Activated CD8-positive, alpha-beta memory T cell treated with anti-CD3 and anti-CD28 coated beads, Interleukin-2, amount 50 U/mL, for 4 hours (primary cell): ENCODE measurements at regions not wholly inside any gene's neighbourhood (a gene's known extent, or its start where the extent isn't known, plus 50 kb on each side); places are given as distances from the start of the nearest gene placed in this dataset.

Experiments used
- DNase-seq: peaks from one replicate; pipeline ENCODE4 v3.0.0-alpha.2; 2020

GRCh38 chr18:67710639-67711038 lies 194.1 kb upstream of the DSEL start:
- no peak for DNase-seq

DNA sequence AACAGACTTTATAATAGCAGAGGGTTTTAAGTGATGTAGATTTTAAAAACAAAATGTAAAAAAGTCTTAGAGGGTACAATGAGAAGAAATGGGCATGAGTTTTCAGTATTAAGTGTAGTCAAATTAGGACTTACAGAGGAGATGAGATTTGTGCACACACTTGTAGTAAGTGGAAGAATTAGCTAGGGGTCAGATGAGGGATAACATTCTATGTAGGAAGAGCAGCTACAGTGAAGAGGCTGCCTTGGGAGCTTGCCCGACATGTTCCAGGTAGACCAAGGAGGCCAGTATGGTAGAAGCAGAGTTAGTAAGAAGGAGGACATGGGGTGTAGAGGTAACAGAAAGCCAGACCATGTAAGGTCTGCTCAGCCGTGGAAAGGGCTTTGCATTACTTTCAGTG lies 189.2 kb upstream of the DSEL start:
- DNase-seq, result no peak

DNA sequence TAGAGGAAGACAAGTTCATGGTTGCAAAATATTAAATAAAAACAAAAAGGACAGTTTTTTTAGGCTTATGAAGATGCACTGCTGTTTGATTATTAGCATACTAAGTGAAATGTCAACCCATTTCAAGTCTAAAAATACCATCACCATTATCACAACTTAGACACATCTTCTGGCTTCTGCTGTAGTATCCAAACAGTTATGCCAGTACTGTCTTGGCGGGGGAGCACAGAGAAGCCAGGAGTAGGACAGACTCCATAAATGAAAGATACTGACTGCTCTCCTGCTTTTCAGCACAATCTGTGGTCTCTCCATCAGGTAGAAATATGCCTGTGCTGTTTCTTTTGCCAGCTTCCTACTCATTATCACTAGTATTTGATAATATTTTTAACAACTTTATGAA lies 179.2 kb upstream of the DSEL start:
- no peak for DNase-seq

- DNase-seq, result no peak
These were observed 178.3 kb upstream of the DSEL start for GRCh38 chr18:67694787-67695186.

DNA sequence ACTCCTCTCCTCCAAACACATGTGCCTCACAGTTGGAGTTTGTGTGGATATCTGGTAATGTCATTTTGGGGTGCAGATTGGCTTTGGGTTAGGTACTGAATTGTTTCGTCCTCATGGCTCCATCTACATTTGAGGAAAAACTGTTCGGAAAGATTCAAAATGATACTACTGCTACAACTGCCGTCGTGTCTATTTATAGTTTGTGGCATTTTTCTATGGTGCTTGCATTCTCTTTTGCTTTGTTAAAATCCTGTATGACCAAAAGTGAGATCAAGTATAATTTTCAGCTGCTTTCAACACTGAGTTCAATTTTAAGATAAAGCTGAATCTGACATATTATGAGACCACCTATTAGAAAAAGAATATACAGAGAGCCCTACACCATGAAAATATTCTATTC lies 176.3 kb upstream of the DSEL start:
- DNase-seq, result no peak

DNA sequence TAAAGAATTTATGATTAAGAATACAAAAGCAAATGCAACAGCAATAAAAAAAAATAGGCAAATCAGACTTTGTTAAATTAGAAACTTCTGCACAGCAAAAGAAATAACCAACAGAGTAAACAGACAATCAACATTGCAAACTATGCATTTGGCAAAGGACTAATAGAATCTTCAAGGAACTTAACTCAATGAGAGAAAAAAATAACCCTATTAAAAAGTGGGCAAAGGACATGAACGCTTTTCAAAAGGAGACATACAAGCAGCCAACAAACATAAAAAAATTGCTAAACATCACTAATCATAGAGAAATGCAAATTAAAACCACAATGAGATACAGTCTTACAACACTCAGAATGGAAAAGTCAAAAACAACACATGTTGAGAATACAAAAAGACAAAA lies 166.0 kb upstream of the DSEL start:
- DNase-seq, result no peak

DNA sequence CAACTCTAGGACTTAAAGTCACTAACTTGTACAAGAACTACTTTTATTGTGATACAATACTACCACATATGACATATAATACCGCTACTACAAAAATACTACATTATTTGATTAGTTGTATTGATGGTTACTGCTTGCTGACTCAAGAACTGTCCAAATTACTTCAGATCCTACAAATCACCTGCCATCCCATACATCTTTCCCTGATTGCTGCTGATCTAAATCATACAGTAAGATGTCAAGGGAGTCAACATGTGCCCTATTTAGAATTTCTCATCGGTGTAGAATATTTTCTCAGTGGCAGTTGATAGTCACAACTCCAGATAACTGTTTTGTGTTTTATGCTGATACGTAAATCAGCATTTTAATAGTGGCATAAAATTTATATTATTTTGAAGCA lies 161.0 kb upstream of the DSEL start:
- DNase-seq, result no peak

GRCh38 chr18:67672716-67673115 lies 156.2 kb upstream of the DSEL start:
- no peak for DNase-seq

- no peak for DNase-seq
These were observed 155.6 kb upstream of the DSEL start for GRCh38 chr18:67672155-67672554.

- no peak for DNase-seq
These were observed 153.6 kb upstream of the DSEL start for GRCh38 chr18:67670024-67670543.

- DNase-seq, result no peak
These were observed 148.7 kb upstream of the DSEL start for GRCh38 chr18:67665266-67665665.

DNA sequence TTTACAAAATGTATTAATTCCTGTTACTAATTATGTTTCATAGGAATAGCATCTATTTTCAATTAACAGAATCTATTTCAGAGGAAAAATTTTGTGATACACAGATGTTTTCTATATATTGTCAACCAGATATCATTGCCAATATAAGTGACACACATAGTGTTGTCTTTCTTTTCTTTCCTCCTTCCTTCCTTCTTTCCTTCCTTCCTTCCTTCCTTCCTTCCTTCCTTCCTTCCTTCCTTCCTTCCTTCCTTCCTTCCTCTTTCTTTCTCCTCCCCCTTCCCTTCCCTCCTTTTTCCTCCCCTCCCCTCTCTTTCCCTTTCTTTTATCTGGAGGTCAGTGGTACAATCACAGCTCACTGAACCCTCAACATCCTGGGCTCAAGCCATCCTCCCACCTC lies 146.5 kb upstream of the DSEL start:
- DNase-seq, result no peak

DNA sequence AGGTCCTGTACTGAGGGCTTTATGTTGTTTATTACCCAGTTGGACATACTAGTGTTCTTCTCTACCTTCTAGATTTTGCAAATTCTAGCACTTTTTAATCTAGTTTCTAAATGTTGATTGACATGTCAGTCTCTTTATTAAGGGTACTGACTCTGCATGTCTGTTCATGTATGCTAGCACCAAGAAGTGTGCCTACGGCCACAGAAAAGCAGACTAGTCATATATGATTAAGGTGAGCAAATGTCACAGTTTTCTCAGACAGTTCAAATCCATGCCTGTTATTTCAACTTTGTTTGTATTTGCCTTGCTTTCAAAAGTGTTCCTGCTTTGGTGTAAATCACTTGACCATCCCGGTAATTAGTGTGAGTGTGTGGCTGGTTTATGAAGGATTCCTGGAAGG lies 145.0 kb upstream of the DSEL start:
- DNase-seq, result no peak

GRCh38 chr18:67654101-67654500 lies 137.6 kb upstream of the DSEL start:
- DNase-seq, result no peak

DNA sequence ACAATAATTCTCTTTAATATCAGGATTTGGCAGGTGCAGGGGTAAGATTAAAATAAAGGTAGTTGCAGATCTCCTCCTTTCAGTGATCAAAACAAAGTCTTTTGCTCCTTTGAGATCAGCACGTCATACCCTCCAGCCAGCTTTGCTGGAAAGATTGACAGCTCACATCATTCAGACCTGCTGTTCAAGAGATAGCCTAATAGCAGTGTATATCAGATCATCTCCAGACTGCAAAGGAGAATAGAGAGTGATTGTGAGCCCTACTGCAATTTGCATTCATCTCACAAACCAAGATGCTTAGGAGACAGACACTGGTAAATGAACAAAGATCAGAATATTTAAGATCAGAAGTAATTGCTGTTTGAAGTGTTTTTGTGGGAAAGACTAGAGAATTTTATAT lies 135.8 kb upstream of the DSEL start:
- DNase-seq, result no peak

GRCh38 chr18:67651438-67651837 lies 134.9 kb upstream of the DSEL start:
- DNase-seq, result no peak

DNA sequence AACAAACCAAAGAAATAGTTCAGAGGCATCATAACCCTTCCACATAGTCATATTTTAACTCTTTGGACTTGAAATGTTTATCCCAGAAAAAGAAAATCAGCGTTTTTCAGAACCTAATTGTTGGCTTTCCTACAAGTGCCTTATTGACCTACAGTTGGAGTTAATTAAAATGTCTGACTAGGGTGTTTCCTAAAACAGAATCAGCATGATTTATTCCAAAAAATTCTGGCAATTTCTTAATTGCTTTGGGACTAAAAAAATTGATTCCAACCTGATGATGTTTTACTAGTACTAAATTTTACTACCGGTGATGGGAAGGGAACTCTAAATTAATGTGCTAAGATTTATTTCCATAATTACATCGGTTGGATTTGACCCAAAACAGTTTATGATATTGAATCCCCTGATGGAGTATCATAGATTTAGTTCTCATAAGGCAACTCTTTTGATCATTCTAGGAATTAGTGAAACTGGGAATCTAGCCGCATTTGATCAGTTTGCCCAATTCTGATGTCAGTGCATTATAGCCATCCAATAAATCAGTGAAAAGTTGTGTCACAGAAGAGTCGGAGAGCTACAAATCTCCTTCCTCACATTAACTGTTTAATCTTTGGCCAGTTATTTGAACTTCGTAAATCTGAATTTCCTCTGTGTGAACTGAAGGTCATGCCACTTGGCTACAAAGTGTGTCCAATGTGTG lies 134.3 kb upstream of the DSEL start:
- DNase-seq, result no peak

DNA sequence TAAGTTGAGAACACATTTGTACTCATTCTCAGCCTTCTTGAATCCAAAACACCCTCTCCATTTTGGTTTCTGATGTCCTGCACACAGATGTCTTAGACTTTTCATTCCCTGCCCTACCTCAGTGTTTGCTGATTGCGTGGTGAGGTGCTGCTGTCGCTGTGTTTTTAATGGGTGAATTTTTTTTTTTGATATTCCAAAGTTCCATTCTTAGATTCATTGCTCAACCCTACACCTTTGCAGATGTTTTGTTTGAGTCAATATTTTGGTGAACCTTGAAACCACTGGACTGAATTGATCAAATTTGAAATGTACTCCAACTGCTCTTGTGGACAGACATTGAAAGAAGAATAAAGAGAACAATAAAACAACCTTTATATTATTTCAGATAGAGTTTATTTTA lies 130.4 kb upstream of the DSEL start:
- DNase-seq, result no peak

- DNase-seq, result no peak
These were observed 127.7 kb upstream of the DSEL start for GRCh38 chr18:67644226-67644625.

DNA sequence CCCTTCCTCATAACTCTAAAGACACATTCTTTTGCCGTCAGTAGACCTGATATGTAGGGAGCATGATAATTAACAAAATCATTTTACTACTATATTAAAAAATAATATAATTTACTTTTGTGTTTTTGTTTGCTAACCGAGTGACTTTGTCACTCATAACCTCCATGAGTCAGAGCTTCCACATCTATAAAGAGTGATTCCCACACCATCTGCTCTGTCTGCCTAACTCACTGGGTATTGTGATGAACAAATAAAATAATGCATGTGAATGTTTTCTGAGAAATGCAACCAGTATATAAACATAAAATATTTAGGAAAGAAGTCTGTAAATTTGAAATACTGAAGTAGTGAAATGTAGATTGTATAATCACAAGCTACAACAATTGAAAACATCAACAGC lies 123.4 kb upstream of the DSEL start:
- no peak for DNase-seq

GRCh38 chr18:67636597-67637385 lies 120.3 kb upstream of the DSEL start:
- no peak for DNase-seq

DNA sequence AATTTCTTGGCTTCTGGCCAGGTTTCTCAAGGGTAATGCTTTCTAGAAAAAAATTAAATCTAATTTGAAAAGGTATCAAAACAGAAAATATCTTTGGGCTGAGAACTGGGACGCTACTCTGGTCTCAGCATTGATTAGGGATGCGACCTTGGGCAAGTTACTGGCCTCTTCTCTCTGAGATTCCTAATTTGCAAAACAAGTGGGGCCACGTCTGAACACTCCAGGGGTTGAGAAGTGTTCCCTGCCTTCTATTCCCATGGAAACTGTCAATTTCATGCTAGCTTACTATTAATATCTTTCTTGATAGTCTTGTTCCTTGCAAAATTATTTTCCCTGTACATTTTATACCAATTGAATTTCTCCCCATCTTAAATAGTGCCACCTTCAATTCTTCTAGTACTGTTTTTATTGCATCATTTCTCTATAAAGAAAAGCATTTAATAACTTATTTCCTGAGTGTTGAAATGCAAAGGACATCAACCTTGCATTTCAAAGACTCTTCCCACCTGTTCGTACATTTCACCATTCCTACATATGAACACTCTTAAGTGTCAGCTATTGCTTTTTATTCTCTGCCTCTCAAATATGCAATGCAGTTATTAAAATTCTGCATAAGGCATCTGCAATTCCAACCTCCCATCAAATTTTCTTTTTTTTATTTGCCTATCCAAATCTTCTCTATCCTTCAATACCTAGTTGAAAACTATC lies 118.3 kb upstream of the DSEL start:
- DNase-seq, result no peak

- no peak for DNase-seq
These were observed 117.4 kb upstream of the DSEL start for GRCh38 chr18:67633939-67634338.

DNA sequence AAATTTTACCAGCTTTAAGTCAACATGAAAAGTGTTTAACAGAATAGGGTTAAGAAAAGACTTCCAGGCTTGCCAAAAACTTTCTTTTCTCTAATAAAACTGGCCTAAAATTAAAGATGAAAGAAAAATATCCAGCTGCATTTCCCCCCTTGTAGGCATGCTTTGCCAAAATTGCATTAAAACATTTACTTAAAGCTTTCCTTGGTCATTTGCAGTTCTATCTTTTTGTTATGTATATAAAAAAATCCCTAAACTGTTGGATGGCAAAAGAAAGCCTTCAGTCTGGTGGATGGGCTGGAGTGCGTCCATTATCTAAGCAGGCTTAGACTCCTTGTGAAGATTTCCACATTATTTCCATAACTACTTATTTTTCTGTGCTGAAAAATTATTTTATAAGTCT lies 105.4 kb upstream of the DSEL start:
- DNase-seq, result no peak
